IPS-15b (cell line): ENCODE measurements at regions not wholly inside any gene's neighbourhood (a gene's known extent, or its start where the extent isn't known, plus 50 kb on each side); places are given as distances from the start of the nearest gene placed in this dataset.

Experiments used
- H3K27me3 ChIP-seq: one replicate; pipeline ENCODE4 v1.6.1; 2013; ENCODE audit warnings: low read length; ENCODE audit not compliant: control insufficient read depth, insufficient read depth
- H3K36me3 ChIP-seq: one replicate; pipeline ENCODE4 v1.6.1; 2013; ENCODE audit warnings: low read length; ENCODE audit not compliant: control insufficient read depth, insufficient read depth
- H3K4me1 ChIP-seq: one replicate; pipeline ENCODE4 v1.6.1; 2013; ENCODE audit warnings: mild to moderate bottlenecking, low read length; ENCODE audit not compliant: control insufficient read depth, insufficient read depth
- H3K4me3 ChIP-seq: one replicate; pipeline ENCODE4 v1.5.1; 2013; ENCODE audit warnings: low read depth, low read length
- H3K9ac ChIP-seq: one replicate; pipeline ENCODE4 v1.6.1; 2013; ENCODE audit warnings: low read depth, mild to moderate bottlenecking, low read length
- H3K9me3 ChIP-seq: one replicate; pipeline ENCODE4 v1.6.1; 2013; ENCODE audit warnings: mild to moderate bottlenecking, low read length; ENCODE audit not compliant: control insufficient read depth, insufficient read depth

- no peak overlapping the region for H3K4me3 ChIP-seq
- H3K9me3 ChIP-seq: no peaks in the 10 kb centered on the region
- no peaks in the 10 kb centered on the region for H3K4me1 ChIP-seq
- no peaks in the 10 kb centered on the region for H3K36me3 ChIP-seq
- H3K27me3 ChIP-seq: no peaks in the 10 kb centered on the region
- H3K9ac ChIP-seq: no peak overlapping the region
These were observed 59.5 kb upstream of the SUCLG2 start for GRCh38 chr3:67713764-67714469.

GRCh38 chr3:67712259-67712658 is 57.8 kb upstream of the SUCLG2 start:
- no peak overlapping the region for H3K9ac ChIP-seq

GRCh38 chr3:67710396-67710795 is 56.0 kb upstream of the SUCLG2 start:
- Histone ChIP-seq H3K4me1 (no peaks in the 10 kb centered on the region), H3K27me3 (no peaks in the 10 kb centered on the region), H3K9ac (no peak overlapping the region), H3K4me3 (no peak overlapping the region), H3K9me3 (no peaks in the 10 kb centered on the region), H3K36me3 (no peaks in the 10 kb centered on the region)

More at GRCh38 chr3:67712259-67712658, 57.8 kb upstream of the SUCLG2 start:
- H3K4me3 ChIP-seq: no peak overlapping the region
- H3K36me3 ChIP-seq: no peaks in the 10 kb centered on the region
- no peaks in the 10 kb centered on the region for H3K27me3 ChIP-seq
- no peaks in the 10 kb centered on the region for H3K9me3 ChIP-seq
- no peaks in the 10 kb centered on the region for H3K4me1 ChIP-seq

DNA sequence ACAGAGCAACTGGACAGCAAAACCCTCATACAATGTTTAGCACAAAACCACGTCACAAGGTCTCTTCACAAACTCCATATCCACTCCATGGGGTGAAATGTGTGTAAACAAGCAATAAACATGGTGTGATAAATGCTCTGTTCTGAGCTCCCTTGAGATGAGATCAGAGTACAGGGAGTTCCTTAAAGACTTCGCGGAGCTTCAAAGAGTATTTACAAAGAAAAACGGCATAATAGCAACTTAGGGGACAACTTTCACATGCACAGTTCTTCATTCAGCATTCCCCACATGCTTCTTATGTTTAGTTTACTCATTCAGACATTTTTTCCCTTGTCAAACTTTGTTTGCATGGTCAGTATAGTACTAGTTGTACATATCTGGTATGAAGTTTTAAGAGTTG is 52.5 kb upstream of the SUCLG2 start:
- Histone ChIP-seq H3K27me3 (no peaks in the 10 kb centered on the region), H3K36me3 (no peaks in the 10 kb centered on the region), H3K4me3 (no peak overlapping the region), H3K4me1 (peaks cover 2% of the 10 kb centered on the region), H3K9ac (no peak overlapping the region), H3K9me3 (no peaks in the 10 kb centered on the region)

GRCh38 chr3:67704322-67704721 is 49.9 kb upstream of the SUCLG2 start:
- Histone ChIP-seq H3K4me3 (no peak overlapping the region), H3K9me3 (no peaks in the 10 kb centered on the region), H3K36me3 (no peaks in the 10 kb centered on the region), H3K27me3 (no peaks in the 10 kb centered on the region), H3K9ac (no peak overlapping the region), H3K4me1 (peaks cover 2% of the 10 kb centered on the region)
